ENCODE measurements at regions not wholly inside any gene's neighbourhood (a gene's known extent, or its start where the extent isn't known, plus 50 kb on each side); places are given as distances from the start of the nearest gene placed in this dataset.

GRCh38 chr7:67398916-67399315 lies 402.3 kb downstream of the TYW1 start:
- no peaks in the 10 kb centered on the region for H3K4me1 ChIP-seq
- ATAC-seq, result no peak
- TF ChIP-seq CTCF (IDR thresholded peaks at IDR 0.05), result no peak
- intact Hi-C loops (cut with DNase I), result no loop called here
- DNase-seq, result no peak
- peaks cover 4% of the 10 kb centered on the region for H3K27me3 ChIP-seq (ENCODE audit: low read depth)
- no peaks in the 10 kb centered on the region for H3K36me3 ChIP-seq
- no peak overlapping the region for H3K27ac ChIP-seq
- peaks cover 5% of the 10 kb centered on the region for H3K9me3 ChIP-seq
- H3K4me3 ChIP-seq, result no peak overlapping the region

- intact Hi-C loops (cut with DNase I), result no loop called here
- no peak for DNase-seq
Measured at GRCh38 chr7:67401492-67401891, 404.9 kb downstream of the TYW1 start.

GRCh38 chr7:67402280-67402679 lies 405.6 kb downstream of the TYW1 start:
- Histone ChIP-seq H3K36me3 (no peaks in the 10 kb centered on the region), H3K27ac (no peak overlapping the region), H3K27me3 (ENCODE audit: low read depth) (peaks cover 4% of the 10 kb centered on the region), H3K4me3 (no peak overlapping the region), H3K9me3 (peaks cover 5% of the 10 kb centered on the region), H3K4me1 (no peaks in the 10 kb centered on the region)
- ATAC-seq (no peak), DNase-seq (no peak)
- intact Hi-C loops (cut with DNase I), result no loop called here
- TF ChIP-seq CTCF (IDR thresholded peaks at IDR 0.05), result no peak

More at GRCh38 chr7:67401492-67401891, 404.9 kb downstream of the TYW1 start:
- Histone ChIP-seq H3K36me3 (no peaks in the 10 kb centered on the region), H3K27me3 (ENCODE audit: low read depth) (peaks cover 4% of the 10 kb centered on the region), H3K4me3 (no peak overlapping the region), H3K27ac (no peak overlapping the region), H3K4me1 (no peaks in the 10 kb centered on the region), H3K9me3 (peaks cover 5% of the 10 kb centered on the region)
- TF ChIP-seq CTCF (IDR thresholded peaks at IDR 0.05), result no peak
- ATAC-seq, result no peak

- ATAC-seq, result no peak
- Histone ChIP-seq H3K27me3 (ENCODE audit: low read depth) (peaks cover 4% of the 10 kb centered on the region), H3K4me3 (no peak overlapping the region), H3K9me3 (no peaks in the 10 kb centered on the region), H3K27ac (no peak overlapping the region), H3K36me3 (no peaks in the 10 kb centered on the region), H3K4me1 (no peaks in the 10 kb centered on the region)
- no peak for DNase-seq
- TF ChIP-seq CTCF (IDR thresholded peaks at IDR 0.05), result no peak
- intact Hi-C loops (cut with DNase I), result no loop called here
Measured at GRCh38 chr7:67406976-67407375, 410.3 kb downstream of the TYW1 start.

- ATAC-seq (no peak), DNase-seq (no peak)
- H3K4me1 ChIP-seq, result no peaks in the 10 kb centered on the region
- H3K4me3 ChIP-seq, result no peak overlapping the region
- intact Hi-C loops (cut with DNase I), result no loop called here
- H3K36me3 ChIP-seq, result no peaks in the 10 kb centered on the region
- H3K27ac ChIP-seq, result no peak overlapping the region
- H3K27me3 ChIP-seq (ENCODE audit: low read depth), result peaks cover 4% of the 10 kb centered on the region
- no peak for TF ChIP-seq CTCF (IDR thresholded peaks at IDR 0.05)
- no peaks in the 10 kb centered on the region for H3K9me3 ChIP-seq
Measured at GRCh38 chr7:67407392-67408071, 410.9 kb downstream of the TYW1 start.

Data from lower lobe of right lung (tissue), 2 donors.